ENCODE measurements at regions not wholly inside any gene's neighbourhood (a gene's known extent, or its start where the extent isn't known, plus 50 kb on each side); places are given as distances from the start of the nearest gene placed in this dataset.

- TF ChIP-seq CTCF (IDR thresholded peaks at IDR 0.05) = no peak
- no peak for TF ChIP-seq POLR2A (IDR thresholded peaks at IDR 0.05)
- TF ChIP-seq EP300 (IDR thresholded peaks at IDR 0.05) = no peak
Measured at GRCh38 chr4:13928214-13928613, 300.7 kb upstream of the BOD1L1 start.

Measured in tibial nerve (tissue), 4 donors.